ENCODE measurements at regions not wholly inside any gene's neighbourhood (a gene's known extent, or its start where the extent isn't known, plus 50 kb on each side); places are given as distances from the start of the nearest gene placed in this dataset.

DNA sequence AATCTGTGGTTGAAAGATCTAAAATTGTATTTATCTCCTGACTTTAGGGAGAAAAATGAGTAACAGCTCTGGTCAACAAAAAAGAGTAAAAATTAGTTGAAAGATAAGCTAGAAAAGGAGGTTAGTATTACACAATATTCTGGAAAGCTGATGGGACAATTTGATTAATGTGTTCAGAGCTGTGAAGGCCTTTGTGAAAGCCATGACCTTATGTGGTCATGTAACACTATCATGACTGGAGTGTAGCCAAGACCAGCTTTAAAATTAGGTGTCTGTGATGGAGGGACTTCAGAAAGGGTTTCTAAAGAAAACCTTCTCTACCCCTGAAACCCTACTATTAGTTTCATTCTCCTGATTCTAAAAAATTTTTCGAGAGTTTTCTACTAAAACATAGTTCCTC is 127.2 kb downstream of the NFKBIZ start:
- no peak for TF ChIP-seq ZNF184 (tag by site-specific recombination; IDR thresholded peaks at IDR 0.05)
- TF ChIP-seq ZNF558 (tag by site-specific recombination; IDR thresholded peaks at IDR 0.05): no peak
- TF ChIP-seq ZNF169 (tag by site-specific recombination; IDR thresholded peaks at IDR 0.05): no peak
- TF ChIP-seq ZNF830 (tag by site-specific recombination; IDR thresholded peaks at IDR 0.05; ENCODE audit: low read depth): no peak
- TF ChIP-seq, protein P1, sequence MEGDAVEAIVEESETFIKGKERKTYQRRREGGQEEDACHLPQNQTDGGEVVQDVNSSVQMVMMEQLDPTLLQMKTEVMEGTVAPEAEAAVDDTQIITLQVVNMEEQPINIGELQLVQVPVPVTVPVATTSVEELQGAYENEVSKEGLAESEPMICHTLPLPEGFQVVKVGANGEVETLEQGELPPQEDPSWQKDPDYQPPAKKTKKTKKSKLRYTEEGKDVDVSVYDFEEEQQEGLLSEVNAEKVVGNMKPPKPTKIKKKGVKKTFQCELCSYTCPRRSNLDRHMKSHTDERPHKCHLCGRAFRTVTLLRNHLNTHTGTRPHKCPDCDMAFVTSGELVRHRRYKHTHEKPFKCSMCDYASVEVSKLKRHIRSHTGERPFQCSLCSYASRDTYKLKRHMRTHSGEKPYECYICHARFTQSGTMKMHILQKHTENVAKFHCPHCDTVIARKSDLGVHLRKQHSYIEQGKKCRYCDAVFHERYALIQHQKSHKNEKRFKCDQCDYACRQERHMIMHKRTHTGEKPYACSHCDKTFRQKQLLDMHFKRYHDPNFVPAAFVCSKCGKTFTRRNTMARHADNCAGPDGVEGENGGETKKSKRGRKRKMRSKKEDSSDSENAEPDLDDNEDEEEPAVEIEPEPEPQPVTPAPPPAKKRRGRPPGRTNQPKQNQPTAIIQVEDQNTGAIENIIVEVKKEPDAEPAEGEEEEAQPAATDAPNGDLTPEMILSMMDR (tag by site-specific recombination; IDR thresholded peaks at IDR 0.05): no peak
- TF ChIP-seq ZNF335 (tag by site-specific recombination; conservative IDR thresholded peaks at IDR 0.05): no peak
- TF ChIP-seq ZNF677 (tag by site-specific recombination; IDR thresholded peaks at IDR 0.05): no peak
- TF ChIP-seq ZNF350 (tag by site-specific recombination; IDR thresholded peaks at IDR 0.05): no peak

Data from HEK293 (cell line).